ENCODE measurements at regions not wholly inside any gene's neighbourhood (a gene's known extent, or its start where the extent isn't known, plus 50 kb on each side); places are given as distances from the start of the nearest gene placed in this dataset.

- Mint-ChIP-seq H3K36me3 (ENCODE audit: low read depth) (no peaks in the 10 kb centered on the region), H3K27me3 (no peaks in the 10 kb centered on the region), H3K27ac (no peak overlapping the region), H3K4me3 (no peak overlapping the region), H3K4me1 (no peaks in the 10 kb centered on the region), H3K9me3 (ENCODE audit: low read depth) (no peaks in the 10 kb centered on the region)
- POLR2A ChIA-PET = no interaction called here
- no peak for ATAC-seq
- intact Hi-C loops (cut with DNase I, micrococcal nuclease) = no loop called here
- no peak for DNase-seq
- CTCF ChIA-PET = no interaction called here
Measured at GRCh38 chr17:70774339-70775117, 605.2 kb downstream of the KCNJ2 start.

GRCh38 chr17:70775679-70776078, 606.3 kb downstream of the KCNJ2 start:
- Mint-ChIP-seq H3K27me3 (no peaks in the 10 kb centered on the region), H3K9me3 (ENCODE audit: low read depth) (no peaks in the 10 kb centered on the region), H3K4me3 (no peak overlapping the region), H3K4me1 (no peaks in the 10 kb centered on the region), H3K27ac (no peak overlapping the region), H3K36me3 (ENCODE audit: low read depth) (no peaks in the 10 kb centered on the region)
- ATAC-seq (no peak), DNase-seq (no peak)
- ChIA-PET CTCF (no interaction called here), POLR2A (no interaction called here)
- intact Hi-C loops (cut with DNase I, micrococcal nuclease) = no loop called here

GRCh38 chr17:70776441-70776840, 607.1 kb downstream of the KCNJ2 start:
- POLR2A ChIA-PET = no interaction called here
- no peak overlapping the region for H3K27ac Mint-ChIP-seq
- DNase-seq = no peak

GRCh38 chr17:70780031-70780430, 610.7 kb downstream of the KCNJ2 start:
- Mint-ChIP-seq H3K4me1 (no peaks in the 10 kb centered on the region), H3K9me3 (ENCODE audit: low read depth) (no peaks in the 10 kb centered on the region), H3K27me3 (no peaks in the 10 kb centered on the region), H3K27ac (no peak overlapping the region), H3K4me3 (no peak overlapping the region), H3K36me3 (ENCODE audit: low read depth) (no peaks in the 10 kb centered on the region)
- POLR2A ChIA-PET = no interaction called here
- intact Hi-C loops (cut with DNase I, micrococcal nuclease) = no loop called here
- ATAC-seq (no peak), DNase-seq (no peak)
- CTCF ChIA-PET = interaction anchor here (2.7 kb wide), 1 partner anchor 13 kb away, joined by 9 read pairs; no protein-coding TSS in a partner anchor

More at GRCh38 chr17:70776441-70776840, 607.1 kb downstream of the KCNJ2 start:
- H3K4me1 Mint-ChIP-seq = no peaks in the 10 kb centered on the region
- intact Hi-C loops (cut with DNase I, micrococcal nuclease) = no loop called here
- CTCF ChIA-PET = no interaction called here
- H3K4me3 Mint-ChIP-seq = no peak overlapping the region
- H3K9me3 Mint-ChIP-seq (ENCODE audit: low read depth) = no peaks in the 10 kb centered on the region
- H3K36me3 Mint-ChIP-seq (ENCODE audit: low read depth) = no peaks in the 10 kb centered on the region
- no peaks in the 10 kb centered on the region for H3K27me3 Mint-ChIP-seq
- no peak for ATAC-seq

GRCh38 chr17:70786081-70786480, 616.7 kb downstream of the KCNJ2 start:
- H3K27ac Mint-ChIP-seq = no peak overlapping the region
- H3K27me3 Mint-ChIP-seq = no peaks in the 10 kb centered on the region
- ChIA-PET CTCF (no interaction called here), POLR2A (no interaction called here)
- no peaks in the 10 kb centered on the region for H3K4me1 Mint-ChIP-seq
- ATAC-seq (no peak), DNase-seq (no peak)
- H3K4me3 Mint-ChIP-seq = no peak overlapping the region
- H3K9me3 Mint-ChIP-seq (ENCODE audit: low read depth) = peaks cover 4% of the 10 kb centered on the region
- intact Hi-C loops (cut with DNase I, micrococcal nuclease) = loop anchor here in 1 of 2 experiments (5.0 kb wide), 1 partner anchor 51 kb away; no protein-coding TSS in a partner anchor
- no peaks in the 10 kb centered on the region for H3K36me3 Mint-ChIP-seq (ENCODE audit: low read depth)

- Mint-ChIP-seq H3K27me3 (no peaks in the 10 kb centered on the region), H3K4me3 (no peak overlapping the region), H3K9me3 (ENCODE audit: low read depth) (peaks cover 4% of the 10 kb centered on the region), H3K4me1 (no peaks in the 10 kb centered on the region), H3K27ac (no peak overlapping the region), H3K36me3 (ENCODE audit: low read depth) (no peaks in the 10 kb centered on the region)
- no peak for DNase-seq
- intact Hi-C loops (cut with DNase I, micrococcal nuclease) = loop anchor here in 1 of 2 experiments (5.0 kb wide), 1 partner anchor 49 kb away; no protein-coding TSS in a partner anchor
- ChIA-PET POLR2A (no interaction called here), CTCF (no interaction called here)
- ATAC-seq = no peak
Measured at GRCh38 chr17:70787721-70788300, 618.5 kb downstream of the KCNJ2 start.

GRCh38 chr17:70791748-70792443, 622.6 kb downstream of the KCNJ2 start:
- Mint-ChIP-seq H3K9me3 (ENCODE audit: low read depth) (peaks cover 4% of the 10 kb centered on the region), H3K36me3 (ENCODE audit: low read depth) (no peaks in the 10 kb centered on the region), H3K4me1 (no peaks in the 10 kb centered on the region), H3K27ac (no peak overlapping the region), H3K4me3 (no peak overlapping the region), H3K27me3 (no peaks in the 10 kb centered on the region)
- DNase-seq (no peak), ATAC-seq (no peak)
- ChIA-PET POLR2A (no interaction called here), CTCF (no interaction called here)
- intact Hi-C loops (cut with DNase I, micrococcal nuclease) = no loop called here

GRCh38 chr17:70794738-70795137, 625.4 kb downstream of the KCNJ2 start:
- H3K27ac Mint-ChIP-seq = no peak overlapping the region
- H3K36me3 Mint-ChIP-seq (ENCODE audit: low read depth) = no peaks in the 10 kb centered on the region
- H3K4me3 Mint-ChIP-seq = no peak overlapping the region
- DNase-seq = no peak
- no peak for ATAC-seq
- no peaks in the 10 kb centered on the region for H3K27me3 Mint-ChIP-seq
- intact Hi-C loops (cut with DNase I, micrococcal nuclease) = no loop called here
- CTCF ChIA-PET = interaction anchor here (1.2 kb wide), 1 partner anchor 10 kb away, joined by 3 read pairs; no protein-coding TSS in a partner anchor
- POLR2A ChIA-PET = no interaction called here
- H3K4me1 Mint-ChIP-seq = no peaks in the 10 kb centered on the region
- H3K9me3 Mint-ChIP-seq (ENCODE audit: low read depth) = peaks cover 3% of the 10 kb centered on the region

GRCh38 chr17:70795620-70796019, 626.3 kb downstream of the KCNJ2 start:
- CTCF ChIA-PET = interaction anchor here (1.2 kb wide), 1 partner anchor 11 kb away, joined by 3 read pairs; no protein-coding TSS in a partner anchor
- Mint-ChIP-seq H3K9me3 (ENCODE audit: low read depth) (peaks cover 3% of the 10 kb centered on the region), H3K4me3 (no peak overlapping the region), H3K27ac (no peak overlapping the region), H3K27me3 (no peaks in the 10 kb centered on the region), H3K36me3 (ENCODE audit: low read depth) (no peaks in the 10 kb centered on the region), H3K4me1 (no peaks in the 10 kb centered on the region)
- ATAC-seq (no peak), DNase-seq (no peak)
- POLR2A ChIA-PET = no interaction called here
- intact Hi-C loops (cut with DNase I, micrococcal nuclease) = no loop called here

- intact Hi-C loops (cut with DNase I, micrococcal nuclease) = no loop called here
- Mint-ChIP-seq H3K9me3 (ENCODE audit: low read depth) (peaks cover 3% of the 10 kb centered on the region), H3K36me3 (ENCODE audit: low read depth) (no peaks in the 10 kb centered on the region), H3K4me3 (no peak overlapping the region), H3K27ac (no peak overlapping the region), H3K27me3 (no peaks in the 10 kb centered on the region), H3K4me1 (no peaks in the 10 kb centered on the region)
- ATAC-seq (no peak), DNase-seq (no peak)
- ChIA-PET POLR2A (no interaction called here), CTCF (no interaction called here)
Measured at GRCh38 chr17:70796757-70797156, 627.4 kb downstream of the KCNJ2 start.

- H3K27me3 Mint-ChIP-seq = no peaks in the 10 kb centered on the region
- ATAC-seq = no peak
- peaks cover 3% of the 10 kb centered on the region for H3K9me3 Mint-ChIP-seq (ENCODE audit: low read depth)
Measured at GRCh38 chr17:70797166-70797565, 627.8 kb downstream of the KCNJ2 start.

GRCh38 chr17:70804161-70804560, 634.8 kb downstream of the KCNJ2 start:
- no peaks in the 10 kb centered on the region for H3K36me3 Mint-ChIP-seq (ENCODE audit: low read depth)
- CTCF ChIA-PET = no interaction called here
- no peak for DNase-seq
- no peak overlapping the region for H3K27ac Mint-ChIP-seq
- no peaks in the 10 kb centered on the region for H3K9me3 Mint-ChIP-seq (ENCODE audit: low read depth)
- POLR2A ChIA-PET = no interaction called here
- ATAC-seq = no peak
- intact Hi-C loops (cut with DNase I, micrococcal nuclease) = no loop called here
- no peaks in the 10 kb centered on the region for H3K4me1 Mint-ChIP-seq
- no peaks in the 10 kb centered on the region for H3K27me3 Mint-ChIP-seq
- H3K4me3 Mint-ChIP-seq = no peak overlapping the region

More at GRCh38 chr17:70797166-70797565, 627.8 kb downstream of the KCNJ2 start:
- Mint-ChIP-seq H3K27ac (no peak overlapping the region), H3K4me1 (no peaks in the 10 kb centered on the region), H3K4me3 (no peak overlapping the region), H3K36me3 (ENCODE audit: low read depth) (no peaks in the 10 kb centered on the region)
- CTCF ChIA-PET = no interaction called here
- intact Hi-C loops (cut with DNase I, micrococcal nuclease) = no loop called here
- POLR2A ChIA-PET = no interaction called here
- DNase-seq = no peak
